Activated naive CD4-positive, alpha-beta T cell treated with anti-CD3 and anti-CD28 coated beads for 36 hours (primary cell): ENCODE measurements at regions not wholly inside any gene's neighbourhood (a gene's known extent, or its start where the extent isn't known, plus 50 kb on each side); places are given as distances from the start of the nearest gene placed in this dataset.

Experiments
- CTCF ChIA-PET: fragments of 350-600 bp; sonication (Branson Sonifier 250); formaldehyde crosslinking; loops from one replicate; lab custom pipeline; 2021; ENCODE audit warnings: antibody characterized with exemption; lab: Charles Lee
- DNase-seq: peaks from one replicate; pipeline ENCODE4 v3.0.0-alpha.2; 2020
- H3K27ac Mint-ChIP-seq: one replicate; pipeline ENCODE4 v1.8.0; 2021; ENCODE audit warnings: mild to moderate bottlenecking, mixed read lengths
- H3K27me3 Mint-ChIP-seq: one replicate; pipeline ENCODE4 v1.8.0; 2021; ENCODE audit warnings: low read depth, mixed read lengths
- H3K36me3 Mint-ChIP-seq: one replicate; pipeline ENCODE4 v1.8.0; 2021; ENCODE audit warnings: low read depth, mixed read lengths
- H3K4me1 Mint-ChIP-seq: one replicate; pipeline ENCODE4 v1.8.0; 2021; ENCODE audit warnings: low read depth, mixed read lengths
- H3K4me3 Mint-ChIP-seq: one replicate; pipeline ENCODE4 v1.8.0; 2021; ENCODE audit warnings: mild to moderate bottlenecking, moderate library complexity, mixed read lengths
- H3K9me3 Mint-ChIP-seq: one replicate; pipeline ENCODE4 v1.8.0; 2021; ENCODE audit warnings: mixed read lengths
- intact Hi-C: fragments of 100-400 bp; cut with micrococcal nuclease; formaldehyde crosslinking; loops from one replicate; pipeline ENCODE4 v1.15.1; 2023

- Mint-ChIP-seq H3K36me3 (no peaks in the 10 kb centered on the region), H3K4me3 (no peak overlapping the region), H3K27me3 (peaks cover 5% of the 10 kb centered on the region), H3K9me3 (no peaks in the 10 kb centered on the region), H3K27ac (no peak overlapping the region), H3K4me1 (no peaks in the 10 kb centered on the region)
- no peak for DNase-seq
- intact Hi-C loops: no loop called here
- CTCF ChIA-PET: no interaction called here
Measured at GRCh38 chr16:55214412-55214811, 109.6 kb upstream of the IRX6 start.

GRCh38 chr16:55214974-55215494, 109.0 kb upstream of the IRX6 start:
- Mint-ChIP-seq H3K27ac (no peak overlapping the region), H3K4me3 (no peak overlapping the region), H3K9me3 (no peaks in the 10 kb centered on the region), H3K27me3 (peaks cover 5% of the 10 kb centered on the region), H3K36me3 (no peaks in the 10 kb centered on the region), H3K4me1 (no peaks in the 10 kb centered on the region)
- CTCF ChIA-PET: interaction anchor here (0.6 kb wide), 1 partner anchor 12 kb away, joined by 7 read pairs; no protein-coding TSS in a partner anchor
- no peak for DNase-seq
- intact Hi-C loops: no loop called here

GRCh38 chr16:55217392-55217791, 106.6 kb upstream of the IRX6 start:
- DNase-seq: no peak
- Mint-ChIP-seq H3K27me3 (peaks cover 5% of the 10 kb centered on the region), H3K4me3 (no peak overlapping the region), H3K9me3 (no peaks in the 10 kb centered on the region), H3K36me3 (no peaks in the 10 kb centered on the region), H3K4me1 (no peaks in the 10 kb centered on the region), H3K27ac (no peak overlapping the region)
- intact Hi-C loops: no loop called here
- CTCF ChIA-PET: no interaction called here

- H3K9me3 Mint-ChIP-seq: peaks cover 17% of the 10 kb centered on the region
Measured at GRCh38 chr16:55221836-55222235, 102.2 kb upstream of the IRX6 start.

GRCh38 chr16:55222486-55222885, 101.5 kb upstream of the IRX6 start:
- intact Hi-C loops: no loop called here
- H3K4me1 Mint-ChIP-seq: no peaks in the 10 kb centered on the region
- no peak overlapping the region for H3K27ac Mint-ChIP-seq
- CTCF ChIA-PET: no interaction called here
- DNase-seq: no peak
- no peak overlapping the region for H3K4me3 Mint-ChIP-seq
- H3K27me3 Mint-ChIP-seq: peaks cover 7% of the 10 kb centered on the region
- H3K36me3 Mint-ChIP-seq: no peaks in the 10 kb centered on the region
- H3K9me3 Mint-ChIP-seq: peaks cover 17% of the 10 kb centered on the region

More at GRCh38 chr16:55221836-55222235, 102.2 kb upstream of the IRX6 start:
- intact Hi-C loops: no loop called here
- CTCF ChIA-PET: no interaction called here
- no peak overlapping the region for H3K27ac Mint-ChIP-seq
- no peak overlapping the region for H3K4me3 Mint-ChIP-seq
- H3K4me1 Mint-ChIP-seq: no peaks in the 10 kb centered on the region
- DNase-seq: no peak
- peaks cover 4% of the 10 kb centered on the region for H3K27me3 Mint-ChIP-seq
- no peaks in the 10 kb centered on the region for H3K36me3 Mint-ChIP-seq

- no peak overlapping the region for H3K4me3 Mint-ChIP-seq
- intact Hi-C loops: no loop called here
- CTCF ChIA-PET: no interaction called here
- no peaks in the 10 kb centered on the region for H3K4me1 Mint-ChIP-seq
- no peaks in the 10 kb centered on the region for H3K36me3 Mint-ChIP-seq
- DNase-seq: no peak
- H3K27me3 Mint-ChIP-seq: peaks cover 9% of the 10 kb centered on the region
- no peak overlapping the region for H3K27ac Mint-ChIP-seq
- peaks cover 17% of the 10 kb centered on the region for H3K9me3 Mint-ChIP-seq
Measured at GRCh38 chr16:55225972-55226542, 97.9 kb upstream of the IRX6 start.

GRCh38 chr16:55232822-55233221, 91.2 kb upstream of the IRX6 start:
- peaks cover 10% of the 10 kb centered on the region for H3K27me3 Mint-ChIP-seq
- H3K4me1 Mint-ChIP-seq: no peaks in the 10 kb centered on the region
- H3K36me3 Mint-ChIP-seq: no peaks in the 10 kb centered on the region
- H3K4me3 Mint-ChIP-seq: no peak overlapping the region
- intact Hi-C loops: no loop called here
- H3K27ac Mint-ChIP-seq: no peak overlapping the region
- no peaks in the 10 kb centered on the region for H3K9me3 Mint-ChIP-seq
- CTCF ChIA-PET: interaction anchor here (0.6 kb wide), 1 partner anchor 935 kb away, joined by 3 read pairs; no protein-coding TSS in a partner anchor
- no peak for DNase-seq

- CTCF ChIA-PET: interaction anchor here (0.6 kb wide), 1 partner anchor 935 kb away, joined by 3 read pairs; no protein-coding TSS in a partner anchor
- Mint-ChIP-seq H3K27me3 (peaks cover 10% of the 10 kb centered on the region), H3K4me3 (no peak overlapping the region), H3K27ac (no peak overlapping the region), H3K36me3 (no peaks in the 10 kb centered on the region), H3K9me3 (no peaks in the 10 kb centered on the region), H3K4me1 (no peaks in the 10 kb centered on the region)
- intact Hi-C loops: no loop called here
- DNase-seq: no peak
Measured at GRCh38 chr16:55233464-55233863, 90.5 kb upstream of the IRX6 start.

- CTCF ChIA-PET: no interaction called here
- H3K4me3 Mint-ChIP-seq: no peak overlapping the region
- H3K27me3 Mint-ChIP-seq: peaks cover 10% of the 10 kb centered on the region
- no peak overlapping the region for H3K27ac Mint-ChIP-seq
- no peaks in the 10 kb centered on the region for H3K9me3 Mint-ChIP-seq
- no peaks in the 10 kb centered on the region for H3K36me3 Mint-ChIP-seq
- DNase-seq: no peak
- intact Hi-C loops: no loop called here
- H3K4me1 Mint-ChIP-seq: no peaks in the 10 kb centered on the region
Measured at GRCh38 chr16:55236655-55237054, 87.3 kb upstream of the IRX6 start.

GRCh38 chr16:55239723-55240122, 84.3 kb upstream of the IRX6 start:
- H3K36me3 Mint-ChIP-seq: no peaks in the 10 kb centered on the region

GRCh38 chr16:55240888-55241287, 83.1 kb upstream of the IRX6 start:
- intact Hi-C loops: no loop called here
- H3K4me3 Mint-ChIP-seq: no peak overlapping the region

More at GRCh38 chr16:55239723-55240122, 84.3 kb upstream of the IRX6 start:
- no peak overlapping the region for H3K4me3 Mint-ChIP-seq
- intact Hi-C loops: no loop called here
- CTCF ChIA-PET: no interaction called here
- no peak overlapping the region for H3K27ac Mint-ChIP-seq
- H3K27me3 Mint-ChIP-seq: peaks cover 7% of the 10 kb centered on the region
- no peaks in the 10 kb centered on the region for H3K4me1 Mint-ChIP-seq
- no peaks in the 10 kb centered on the region for H3K9me3 Mint-ChIP-seq
- no peak for DNase-seq

GRCh38 chr16:55242667-55243066, 81.3 kb upstream of the IRX6 start:
- no peaks in the 10 kb centered on the region for H3K9me3 Mint-ChIP-seq
- CTCF ChIA-PET: no interaction called here
- DNase-seq: no peak
- no peaks in the 10 kb centered on the region for H3K36me3 Mint-ChIP-seq
- H3K27ac Mint-ChIP-seq: no peak overlapping the region
- no peak overlapping the region for H3K4me3 Mint-ChIP-seq
- peaks cover under 1% of the 10 kb centered on the region for H3K4me1 Mint-ChIP-seq
- intact Hi-C loops: no loop called here
- H3K27me3 Mint-ChIP-seq: peaks cover 3% of the 10 kb centered on the region

More at GRCh38 chr16:55240888-55241287, 83.1 kb upstream of the IRX6 start:
- Mint-ChIP-seq H3K9me3 (no peaks in the 10 kb centered on the region), H3K27me3 (peaks cover 7% of the 10 kb centered on the region), H3K36me3 (no peaks in the 10 kb centered on the region), H3K4me1 (no peaks in the 10 kb centered on the region), H3K27ac (no peak overlapping the region)
- CTCF ChIA-PET: no interaction called here
- no peak for DNase-seq

- Mint-ChIP-seq H3K27ac (no peak overlapping the region), H3K4me1 (peaks cover 4% of the 10 kb centered on the region), H3K9me3 (peaks cover 1% of the 10 kb centered on the region), H3K4me3 (no peak overlapping the region), H3K27me3 (peaks cover 12% of the 10 kb centered on the region), H3K36me3 (no peaks in the 10 kb centered on the region)
- DNase-seq: no peak
- intact Hi-C loops: no loop called here
- CTCF ChIA-PET: no interaction called here
Measured at GRCh38 chr16:55248058-55248457, 75.9 kb upstream of the IRX6 start.
